MM.1S (cell line): ENCODE measurements at regions not wholly inside any gene's neighbourhood (a gene's known extent, or its start where the extent isn't known, plus 50 kb on each side); places are given as distances from the start of the nearest gene placed in this dataset.

Source experiments
- DNase-seq: peaks from one replicate; pipeline ENCODE4 v3.0.0-alpha.2; 2015
- H2AFZ ChIP-seq: fragments of 300-600 bp; sonication (generic); 2 replicates; pipeline ENCODE4 v1.6.0; 2016; ENCODE audit warnings: antibody characterized with exemption, low read length
- H3F3A ChIP-seq: fragments of 300-600 bp; sonication (generic); 2 replicates; pipeline ENCODE4 v1.6.1; 2016; ENCODE audit warnings: mild to moderate bottlenecking, antibody characterized with exemption, low read length, moderate library complexity, mixed read lengths; ENCODE audit not compliant: insufficient read depth
- H3K27ac ChIP-seq: fragments of 300-600 bp; sonication (generic); 2 replicates; pipeline ENCODE4 v1.5.1; 2016; ENCODE audit warnings: mild to moderate bottlenecking, low read length
- H3K27me3 ChIP-seq: fragments of 300-600 bp; sonication (generic); replicated peaks from 2 replicates; pipeline ENCODE4 v1.6.0; 2016; ENCODE audit warnings: low read length; ENCODE audit not compliant: insufficient read depth
- H3K36me3 ChIP-seq: fragments of 300-600 bp; sonication (generic); replicated peaks from 2 replicates; pipeline ENCODE4 v1.6.1; 2016; ENCODE audit warnings: mild to moderate bottlenecking, low read length, mixed read lengths; ENCODE audit not compliant: insufficient read depth
- H3K4me1 ChIP-seq: fragments of 300-600 bp; sonication (generic); 2 replicates; pipeline ENCODE4 v1.6.1; 2016; ENCODE audit warnings: low read length, mixed read lengths
- H3K4me2 ChIP-seq: fragments of 300-600 bp; sonication (generic); 2 replicates; pipeline ENCODE4 v1.6.0; 2016; ENCODE audit warnings: low read depth, low read length
- H3K4me3 ChIP-seq: fragments of 300-600 bp; sonication (generic); 2 replicates; pipeline ENCODE4 v1.5.1; 2016; ENCODE audit warnings: low read length, mixed read lengths
- H3K79me2 ChIP-seq: fragments of 300-600 bp; sonication (generic); 2 replicates; pipeline ENCODE4 v1.6.1; 2016; ENCODE audit warnings: mixed run types, low read length, mixed read lengths
- H3K9ac ChIP-seq: fragments of 300-600 bp; sonication (generic); 2 replicates; pipeline ENCODE4 v1.6.1; 2016; ENCODE audit warnings: low read length, mixed read lengths
- H3K9me2 ChIP-seq: fragments of 300-600 bp; sonication (generic); replicated peaks from 2 replicates; pipeline ENCODE4 v1.6.1; 2016; ENCODE audit warnings: mild to moderate bottlenecking, low read length, mixed read lengths; ENCODE audit not compliant: insufficient read depth
- H3K9me3 ChIP-seq: fragments of 300-600 bp; sonication (generic); replicated peaks from 2 replicates; pipeline ENCODE4 v1.6.1; 2016; ENCODE audit warnings: mild to moderate bottlenecking, low read length, mixed read lengths; ENCODE audit not compliant: insufficient read depth
- H4K20me1 ChIP-seq: fragments of 300-600 bp; sonication (generic); 2 replicates; pipeline ENCODE4 v1.6.1; 2016; ENCODE audit warnings: mild to moderate bottlenecking, low read length, moderate library complexity, mixed read lengths; ENCODE audit not compliant: insufficient read depth
- EZH2 ChIP-seq: fragments of 300-600 bp; sonication (generic); optimal IDR thresholded peaks from 2 replicates; pipeline ENCODE3; 2017; ENCODE audit warnings: low read depth, mild to moderate bottlenecking, antibody characterized with exemption, low read length, mixed read lengths
- EZH2phosphoT487 ChIP-seq: fragments of 300-600 bp; sonication (generic); IDR thresholded peaks from 2 replicates; pipeline ENCODE4 v1.6.1; 2018; ENCODE audit warnings: antibody characterized with exemption, low read length
- TF ChIP-seq, protein P1 (sequence below): fragments of 300-600 bp; sonication (generic); IDR thresholded peaks from 2 replicates; pipeline ENCODE4 v1.5.1; 2016; ENCODE audit warnings: antibody characterized with exemption, low read length, mixed read lengths

DNA sequence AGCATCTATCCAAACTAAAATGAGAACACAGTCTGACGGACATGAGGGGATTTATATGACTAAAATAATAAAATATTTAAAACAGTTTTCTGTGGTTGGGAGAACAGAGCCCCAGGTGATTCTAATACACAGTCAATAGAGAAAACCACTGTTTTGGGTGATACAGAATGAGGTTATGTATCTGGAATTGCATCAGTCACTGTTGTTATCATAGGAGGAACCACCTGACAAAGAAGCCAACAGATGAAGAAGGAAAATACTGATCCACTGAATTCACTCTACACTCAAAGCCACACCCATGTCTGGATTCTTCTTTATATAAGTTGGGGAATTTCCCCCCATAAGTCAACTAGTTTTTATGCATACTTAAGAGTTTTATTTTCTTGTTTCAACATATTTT lies 799.0 kb downstream of the TLR4 start:
- no peak overlapping the region for H3K4me2 ChIP-seq
- no peaks in the 10 kb centered on the region for H3K9me2 ChIP-seq
- no peak overlapping the region for H3K4me3 ChIP-seq
- no peak overlapping the region for H3K9ac ChIP-seq
- no peaks in the 10 kb centered on the region for H3K9me3 ChIP-seq
- no peaks in the 10 kb centered on the region for H3K36me3 ChIP-seq
- no peaks in the 10 kb centered on the region for H3K79me2 ChIP-seq
- no peak for DNase-seq
- no peaks in the 10 kb centered on the region for H3K27me3 ChIP-seq
- H3K4me1 ChIP-seq, result no peaks in the 10 kb centered on the region
- no peak overlapping the region for H3K27ac ChIP-seq
- H2AFZ ChIP-seq, result no peak overlapping the region
- TF ChIP-seq EZH2phosphoT487 (no peak), EZH2 (no peak)
- TF ChIP-seq, protein P1, sequence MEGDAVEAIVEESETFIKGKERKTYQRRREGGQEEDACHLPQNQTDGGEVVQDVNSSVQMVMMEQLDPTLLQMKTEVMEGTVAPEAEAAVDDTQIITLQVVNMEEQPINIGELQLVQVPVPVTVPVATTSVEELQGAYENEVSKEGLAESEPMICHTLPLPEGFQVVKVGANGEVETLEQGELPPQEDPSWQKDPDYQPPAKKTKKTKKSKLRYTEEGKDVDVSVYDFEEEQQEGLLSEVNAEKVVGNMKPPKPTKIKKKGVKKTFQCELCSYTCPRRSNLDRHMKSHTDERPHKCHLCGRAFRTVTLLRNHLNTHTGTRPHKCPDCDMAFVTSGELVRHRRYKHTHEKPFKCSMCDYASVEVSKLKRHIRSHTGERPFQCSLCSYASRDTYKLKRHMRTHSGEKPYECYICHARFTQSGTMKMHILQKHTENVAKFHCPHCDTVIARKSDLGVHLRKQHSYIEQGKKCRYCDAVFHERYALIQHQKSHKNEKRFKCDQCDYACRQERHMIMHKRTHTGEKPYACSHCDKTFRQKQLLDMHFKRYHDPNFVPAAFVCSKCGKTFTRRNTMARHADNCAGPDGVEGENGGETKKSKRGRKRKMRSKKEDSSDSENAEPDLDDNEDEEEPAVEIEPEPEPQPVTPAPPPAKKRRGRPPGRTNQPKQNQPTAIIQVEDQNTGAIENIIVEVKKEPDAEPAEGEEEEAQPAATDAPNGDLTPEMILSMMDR, result no peak
- H3F3A ChIP-seq, result no peaks in the 10 kb centered on the region
- H4K20me1 ChIP-seq, result no peaks in the 10 kb centered on the region

DNA sequence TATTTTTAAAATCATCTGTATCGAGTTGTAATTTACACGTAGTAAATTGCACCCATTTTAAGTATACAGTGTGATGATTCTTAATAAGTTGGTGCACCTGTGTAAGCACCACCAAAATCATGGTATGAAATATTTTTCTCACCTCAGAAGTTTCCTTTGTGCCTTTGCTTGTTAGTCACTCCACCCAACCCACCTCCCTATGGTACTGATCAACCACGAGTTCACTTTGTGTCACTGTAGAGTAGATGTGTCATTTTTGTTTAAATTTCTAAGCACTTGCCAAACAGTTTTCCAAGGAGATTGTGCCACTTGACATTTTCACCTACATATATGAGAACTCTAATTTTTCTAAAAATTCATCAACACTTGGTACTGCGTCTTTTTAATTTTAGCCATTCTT lies 806.5 kb downstream of the TLR4 start:
- Histone ChIP-seq H3K27me3 (no peaks in the 10 kb centered on the region), H3K4me1 (no peaks in the 10 kb centered on the region), H3F3A (no peaks in the 10 kb centered on the region), H3K9ac (no peak overlapping the region), H3K4me2 (no peak overlapping the region), H3K36me3 (no peaks in the 10 kb centered on the region), H3K9me3 (no peaks in the 10 kb centered on the region), H3K4me3 (no peak overlapping the region), H3K79me2 (no peaks in the 10 kb centered on the region), H3K27ac (no peak overlapping the region), H2AFZ (no peak overlapping the region), H4K20me1 (no peaks in the 10 kb centered on the region), H3K9me2 (no peaks in the 10 kb centered on the region)
- TF ChIP-seq, protein P1, result no peak
- TF ChIP-seq EZH2phosphoT487, result no peak
- TF ChIP-seq EZH2, result no peak
- no peak for DNase-seq

DNA sequence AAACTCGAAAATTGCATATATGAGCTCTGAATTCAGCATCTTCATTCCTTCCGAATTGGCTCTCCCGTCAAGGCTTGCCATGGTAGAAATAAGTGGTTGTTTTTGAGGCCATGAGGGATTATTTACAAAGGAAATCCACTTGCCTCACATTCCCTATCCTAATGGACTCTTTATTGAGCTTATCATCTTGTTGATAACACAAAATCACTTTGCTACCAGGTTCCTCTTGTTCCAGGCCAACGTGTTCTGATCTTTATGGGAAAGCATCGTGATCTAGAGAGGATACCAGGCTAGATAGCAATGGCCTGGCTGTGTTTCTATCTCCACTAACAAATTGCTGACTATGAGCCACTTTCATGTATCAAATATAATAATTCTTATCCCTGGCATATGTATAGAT lies 811.7 kb downstream of the TLR4 start:
- no peak overlapping the region for H3K4me3 ChIP-seq
- H3K4me1 ChIP-seq, result no peaks in the 10 kb centered on the region
- no peak overlapping the region for H3K27ac ChIP-seq
- no peak overlapping the region for H2AFZ ChIP-seq
- no peak for DNase-seq
- no peaks in the 10 kb centered on the region for H4K20me1 ChIP-seq
- H3K9me2 ChIP-seq, result no peaks in the 10 kb centered on the region
- no peaks in the 10 kb centered on the region for H3F3A ChIP-seq
- no peaks in the 10 kb centered on the region for H3K36me3 ChIP-seq
- no peak for TF ChIP-seq EZH2phosphoT487
- TF ChIP-seq, protein P1, result no peak
- TF ChIP-seq EZH2, result no peak
- no peak overlapping the region for H3K9ac ChIP-seq
- H3K9me3 ChIP-seq, result no peaks in the 10 kb centered on the region
- no peaks in the 10 kb centered on the region for H3K79me2 ChIP-seq
- no peaks in the 10 kb centered on the region for H3K27me3 ChIP-seq
- no peak overlapping the region for H3K4me2 ChIP-seq
